DOHH2 (cell line): ENCODE measurements at regions not wholly inside any gene's neighbourhood (a gene's known extent, or its start where the extent isn't known, plus 50 kb on each side); places are given as distances from the start of the nearest gene placed in this dataset.

Experiments used
- EZH2phosphoT487 ChIP-seq: fragments of 200-600 bp; sonication (generic); IDR thresholded peaks from 2 replicates; pipeline ENCODE4 v1.6.1; 2017; ENCODE audit warnings: borderline replicate concordance, mild to moderate bottlenecking, antibody characterized with exemption, low read length, moderate library complexity, mixed read lengths
- TF ChIP-seq, protein P1 (sequence below): fragments of 200-600 bp; sonication (generic); IDR thresholded peaks from one replicate; pipeline ENCODE4 v1.5.1; 2014; ENCODE audit warnings: antibody characterized with exemption, mild to moderate bottlenecking, low read depth, low read length; ENCODE audit not compliant: poor library complexity, severe bottlenecking

GRCh38 chr17:73950593-73950914 lies 252.9 kb upstream of the RPL38 start:
- TF ChIP-seq, protein P1, sequence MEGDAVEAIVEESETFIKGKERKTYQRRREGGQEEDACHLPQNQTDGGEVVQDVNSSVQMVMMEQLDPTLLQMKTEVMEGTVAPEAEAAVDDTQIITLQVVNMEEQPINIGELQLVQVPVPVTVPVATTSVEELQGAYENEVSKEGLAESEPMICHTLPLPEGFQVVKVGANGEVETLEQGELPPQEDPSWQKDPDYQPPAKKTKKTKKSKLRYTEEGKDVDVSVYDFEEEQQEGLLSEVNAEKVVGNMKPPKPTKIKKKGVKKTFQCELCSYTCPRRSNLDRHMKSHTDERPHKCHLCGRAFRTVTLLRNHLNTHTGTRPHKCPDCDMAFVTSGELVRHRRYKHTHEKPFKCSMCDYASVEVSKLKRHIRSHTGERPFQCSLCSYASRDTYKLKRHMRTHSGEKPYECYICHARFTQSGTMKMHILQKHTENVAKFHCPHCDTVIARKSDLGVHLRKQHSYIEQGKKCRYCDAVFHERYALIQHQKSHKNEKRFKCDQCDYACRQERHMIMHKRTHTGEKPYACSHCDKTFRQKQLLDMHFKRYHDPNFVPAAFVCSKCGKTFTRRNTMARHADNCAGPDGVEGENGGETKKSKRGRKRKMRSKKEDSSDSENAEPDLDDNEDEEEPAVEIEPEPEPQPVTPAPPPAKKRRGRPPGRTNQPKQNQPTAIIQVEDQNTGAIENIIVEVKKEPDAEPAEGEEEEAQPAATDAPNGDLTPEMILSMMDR, result no peak
- no peak for TF ChIP-seq EZH2phosphoT487
